T47D (cell line): ENCODE measurements at regions not wholly inside any gene's neighbourhood (a gene's known extent, or its start where the extent isn't known, plus 50 kb on each side); places are given as distances from the start of the nearest gene placed in this dataset.

Experiments used
- DNase-seq, 2 experiments: peaks; one replicate each; pipeline versions ENCODE4 v3.0.0 to v3.0.0-alpha.2; 2011 to 2012; ENCODE audit warnings: low read depth in 1 of 2, low spot score in 1 of 2
- JUND ChIP-seq: IDR thresholded peaks from 2 replicates; pipeline ENCODE4 v1.6.1; 2012; ENCODE audit warnings: low read depth
- in situ Hi-C: cut with HindIII; loops from 2 replicates; pipeline ENCODE4 v1.10.0; 2016; ENCODE audit warnings: low sequenced_read_pairs, low pct_unique_long_range_greater_than_20kb

DNA sequence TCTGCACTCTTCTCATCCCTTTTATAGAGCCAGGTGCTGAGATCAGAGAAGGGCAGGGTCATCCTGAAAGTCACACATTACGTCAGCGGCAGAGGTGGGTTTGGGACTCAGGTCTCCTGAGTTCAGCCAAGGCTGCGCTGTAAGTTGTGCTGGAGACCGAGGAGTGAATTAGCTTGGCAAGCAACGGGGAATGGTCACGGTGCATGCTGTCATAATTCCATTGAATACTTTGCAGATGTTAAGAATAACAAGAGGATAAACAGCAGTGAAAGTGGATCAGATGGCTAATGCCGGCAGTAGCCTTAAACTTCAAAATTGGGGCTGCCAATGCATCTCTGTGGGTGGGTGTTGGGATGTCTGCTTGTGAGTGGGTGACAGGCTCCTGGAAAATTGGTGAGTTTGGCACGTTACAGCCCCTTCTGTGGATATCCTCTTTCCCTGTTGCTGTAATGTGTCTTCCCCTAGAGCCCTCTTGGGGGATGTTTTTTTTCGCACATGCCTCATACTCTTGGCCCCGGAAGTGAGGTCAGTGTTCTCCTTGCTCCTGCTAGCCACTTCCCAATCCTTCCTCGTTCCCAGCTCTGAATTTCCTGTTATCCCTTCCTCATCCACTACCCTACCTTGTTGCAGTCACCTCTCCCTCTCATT lies 287.1 kb upstream of the SRRM4 start:
- TF ChIP-seq JUND: no peak
- in situ Hi-C loops: no loop called here
- DNase-seq: no peak

DNA sequence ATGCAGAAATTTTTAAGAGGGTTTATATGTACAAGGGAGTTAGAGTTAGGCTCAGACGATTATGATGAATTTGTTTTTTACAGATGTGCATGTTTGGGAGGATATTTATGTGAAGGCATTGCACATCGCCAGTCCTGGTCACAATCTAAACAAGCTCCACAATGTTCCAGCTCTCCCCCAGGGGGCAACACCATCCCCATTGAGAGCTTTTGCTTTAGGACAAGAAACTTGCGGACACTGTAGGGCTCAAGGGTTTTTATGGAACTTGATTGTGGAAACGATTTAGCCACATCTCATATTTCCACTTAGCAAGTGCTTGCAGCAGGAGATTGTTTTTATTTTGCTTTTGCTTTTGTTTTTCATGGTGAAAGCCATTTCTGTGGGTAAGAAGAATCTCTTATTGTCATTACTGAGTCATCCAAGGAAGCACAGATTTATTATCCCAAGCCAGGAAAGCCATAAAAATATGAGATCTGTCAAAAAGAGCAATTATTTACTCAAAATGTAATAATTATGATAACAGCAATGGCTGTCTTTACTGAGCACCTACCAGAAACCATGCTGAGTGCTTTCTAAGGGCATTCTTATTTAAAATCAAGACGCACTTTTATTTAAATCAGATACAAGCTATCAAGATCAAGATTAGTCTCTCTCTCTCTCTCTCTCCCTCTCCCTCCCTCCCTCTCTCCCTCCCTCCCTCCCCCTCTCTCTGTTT lies 276.7 kb upstream of the SRRM4 start:
- no peak for DNase-seq
- in situ Hi-C loops: no loop called here
- TF ChIP-seq JUND: no peak

DNA sequence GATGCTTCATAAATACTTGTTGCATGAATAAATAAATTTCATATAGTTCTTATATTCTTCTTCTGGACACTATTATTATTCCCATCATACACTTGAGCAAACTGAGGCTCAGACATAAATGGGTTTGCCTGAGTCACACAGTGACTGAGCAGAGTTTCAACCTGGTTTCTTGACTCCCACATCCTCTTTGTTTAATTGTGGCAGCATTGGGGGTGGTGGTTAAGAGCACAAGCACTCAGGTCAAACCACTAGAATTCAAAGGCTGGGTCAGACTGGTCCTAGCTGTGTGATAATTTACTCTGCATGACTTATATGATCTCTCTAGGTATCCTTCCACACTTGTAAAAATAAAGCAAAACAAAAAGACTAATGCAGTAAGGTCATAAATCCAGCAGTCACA lies 274.9 kb upstream of the SRRM4 start:
- TF ChIP-seq JUND: no peak
- DNase-seq: no peak
- in situ Hi-C loops: no loop called here

DNA sequence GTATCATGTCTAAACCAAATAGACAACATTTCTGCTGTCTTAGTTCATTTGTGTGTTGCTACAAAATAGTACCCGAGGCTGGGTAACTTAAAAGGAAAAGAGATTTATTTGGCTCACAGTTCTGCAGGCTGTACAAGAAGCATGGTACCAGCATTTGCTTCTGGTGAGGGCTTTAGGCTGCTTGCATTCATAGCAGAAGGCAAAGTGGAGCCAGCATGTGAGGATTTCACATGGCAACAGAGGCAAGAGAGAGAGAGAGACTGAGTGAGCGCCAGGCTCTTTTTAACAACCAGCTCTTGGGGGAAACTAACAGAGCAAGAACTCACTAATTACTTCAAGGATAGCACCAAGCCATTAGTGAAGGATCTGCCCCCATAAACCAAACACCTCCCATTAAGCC lies 271.4 kb upstream of the SRRM4 start:
- DNase-seq: no peak
- no peak for TF ChIP-seq JUND
- in situ Hi-C loops: no loop called here

DNA sequence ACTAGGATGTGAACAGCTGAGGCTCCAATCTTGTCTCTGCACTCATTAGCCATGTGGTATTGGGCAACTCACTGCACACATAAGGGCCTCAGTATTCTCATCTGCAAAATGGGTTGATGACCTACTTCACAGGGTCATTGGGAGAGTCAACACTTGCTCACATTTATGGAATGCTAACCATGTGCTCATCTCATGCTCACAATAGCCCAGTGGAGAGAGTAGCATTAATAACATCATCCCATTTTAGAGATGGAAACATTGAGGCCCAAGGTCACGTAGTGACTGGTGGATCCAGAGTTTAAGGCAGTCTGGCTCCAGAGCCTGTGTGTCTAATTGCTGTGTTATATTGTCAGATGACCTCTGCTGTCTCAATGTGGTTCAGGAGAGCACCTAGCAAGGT lies 270.2 kb upstream of the SRRM4 start:
- in situ Hi-C loops: no loop called here
- no peak for TF ChIP-seq JUND
- DNase-seq: no peak

DNA sequence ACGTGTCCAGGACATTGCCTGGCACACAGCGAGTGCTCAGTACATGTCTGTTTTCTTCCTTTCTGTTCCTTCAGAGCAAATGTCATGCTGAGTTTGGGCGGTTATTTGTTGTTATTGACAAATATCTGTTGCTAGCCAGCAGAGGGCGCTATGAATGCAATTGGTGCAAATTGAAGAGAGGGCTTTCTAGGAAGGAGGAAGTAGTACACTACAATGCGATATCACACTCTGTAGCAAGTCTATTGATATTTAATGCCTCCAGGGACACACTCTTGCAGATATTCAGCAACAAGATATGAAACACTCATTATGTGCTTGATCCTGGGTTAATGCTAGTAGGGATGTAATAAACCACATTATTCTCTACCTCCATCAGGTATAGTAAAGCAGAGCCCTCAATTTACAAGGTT lies 267.3 kb upstream of the SRRM4 start:
- peak in 1 of 2 experiments; percentile 23 for DNase-seq
- TF ChIP-seq JUND: no peak
- in situ Hi-C loops: no loop called here

DNA sequence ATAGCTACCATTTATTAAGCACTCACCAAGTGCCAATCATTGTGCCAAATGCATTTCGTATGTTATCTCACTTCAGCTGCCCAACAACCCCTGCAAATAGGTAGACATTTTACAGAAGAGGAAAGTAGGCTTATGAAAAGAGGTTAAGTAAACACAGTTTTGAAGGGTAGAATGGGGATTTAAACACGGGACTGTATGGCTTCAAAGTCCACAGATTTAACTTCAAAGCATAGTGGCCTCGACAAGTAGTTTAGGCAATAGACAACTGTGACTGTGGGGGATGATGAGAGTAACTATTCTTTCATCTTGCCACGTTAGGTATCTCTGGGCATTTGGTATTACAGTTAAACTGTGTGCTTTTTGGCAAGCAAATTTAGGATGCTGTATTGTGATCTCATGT lies 266.8 kb upstream of the SRRM4 start:
- DNase-seq: no peak
- TF ChIP-seq JUND: no peak
- in situ Hi-C loops: no loop called here

DNA sequence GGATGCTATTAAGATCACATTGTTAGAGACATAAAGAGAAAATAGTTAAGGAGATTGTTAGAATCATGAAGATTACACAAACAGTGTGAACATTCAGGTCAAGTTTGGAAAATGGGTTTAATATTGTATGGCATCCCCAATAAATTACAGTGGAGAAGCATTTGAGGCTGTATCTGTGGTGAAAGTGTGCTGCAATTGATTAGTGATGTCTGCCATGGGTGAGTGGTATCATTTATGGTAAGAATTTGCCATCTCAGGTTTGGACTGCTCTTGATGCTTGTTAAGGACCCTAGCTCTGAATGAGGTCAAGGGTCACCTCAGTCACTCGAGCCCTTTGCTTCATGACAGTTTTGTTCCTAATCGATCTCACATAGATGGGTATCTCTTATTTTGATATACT lies 265.7 kb upstream of the SRRM4 start:
- no peak for TF ChIP-seq JUND
- DNase-seq: no peak

DNA sequence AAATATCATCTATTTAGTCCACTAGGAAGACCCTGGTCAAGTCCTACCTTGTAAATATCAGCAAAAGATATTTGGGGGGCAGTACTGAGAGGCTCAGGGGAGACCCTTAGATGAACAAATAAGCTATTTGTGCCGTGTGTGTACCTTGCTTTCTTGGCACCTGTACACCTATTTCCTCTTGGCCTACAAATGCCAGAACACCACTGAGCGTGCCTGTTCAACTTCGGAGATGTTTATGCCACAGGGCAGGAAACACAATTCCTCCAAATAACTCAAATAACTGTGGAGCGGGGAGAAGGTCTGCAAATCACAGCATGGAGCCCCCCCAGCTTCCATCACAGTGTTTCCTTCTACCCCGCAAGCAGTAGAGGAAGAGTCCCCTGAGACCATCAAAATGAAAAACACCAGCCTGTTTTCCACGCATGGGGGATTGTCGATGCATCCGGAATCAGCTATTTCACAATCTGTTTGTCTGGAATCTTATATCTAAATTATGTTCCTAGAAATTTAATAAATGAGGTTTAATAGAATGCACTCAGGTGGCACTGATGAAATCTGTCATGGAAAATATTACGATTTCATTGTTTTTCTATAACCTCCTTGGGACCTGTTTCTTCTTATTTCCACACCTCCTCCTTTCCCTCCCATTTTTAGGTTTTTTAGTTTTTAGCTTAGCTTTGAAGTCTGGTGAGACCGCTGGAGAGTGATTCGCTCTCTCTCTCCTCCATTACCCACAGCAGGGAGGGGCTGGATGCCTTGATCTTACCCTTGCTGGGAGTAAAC lies 254.0 kb upstream of the SRRM4 start:
- in situ Hi-C loops: no loop called here

More for the DNA sequence above, 265.7 kb upstream of the SRRM4 start:
- in situ Hi-C loops: no loop called here

DNA sequence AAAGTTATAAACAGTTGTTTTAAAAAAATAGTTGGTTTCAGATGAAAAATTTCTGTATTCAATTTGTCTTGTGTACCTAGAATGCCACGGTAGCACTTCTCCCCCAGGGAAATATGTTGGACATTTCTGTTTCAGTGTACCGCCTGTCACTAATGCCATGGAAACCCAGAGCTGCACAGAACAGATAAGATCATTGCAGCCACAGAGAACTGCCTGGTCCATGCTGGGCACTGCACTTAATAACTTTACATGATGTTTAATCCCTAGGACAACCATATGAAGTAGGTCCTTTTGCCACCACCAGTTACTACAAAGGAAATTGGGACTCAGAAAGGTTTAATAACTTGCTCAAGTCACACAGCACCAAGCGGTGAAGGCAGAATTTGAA lies 253.4 kb upstream of the SRRM4 start:
- no peak for TF ChIP-seq JUND
- in situ Hi-C loops: no loop called here
- DNase-seq: no peak

More for the DNA sequence above, 254.0 kb upstream of the SRRM4 start:
- no peak for DNase-seq
- no peak for TF ChIP-seq JUND

DNA sequence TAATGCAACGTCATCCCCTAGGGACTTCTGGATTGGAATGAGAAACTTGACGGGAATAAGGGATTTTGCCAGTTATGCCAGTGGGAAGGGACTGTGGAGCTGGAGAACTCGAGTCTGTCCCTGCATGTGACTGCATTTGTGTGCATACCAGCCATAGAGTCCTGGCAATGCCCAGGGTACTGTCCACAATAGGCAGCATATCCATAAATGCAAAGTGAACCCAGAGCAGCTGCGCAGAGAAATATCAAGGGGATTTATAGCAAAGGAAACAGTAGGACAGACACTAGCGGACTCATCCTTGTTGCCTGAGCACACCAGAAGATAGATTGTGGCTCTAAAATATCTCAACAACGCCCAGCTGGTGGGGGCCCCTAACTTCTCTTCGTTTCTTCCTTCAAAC lies 247.1 kb upstream of the SRRM4 start:
- DNase-seq: no peak
- in situ Hi-C loops: no loop called here
- no peak for TF ChIP-seq JUND

DNA sequence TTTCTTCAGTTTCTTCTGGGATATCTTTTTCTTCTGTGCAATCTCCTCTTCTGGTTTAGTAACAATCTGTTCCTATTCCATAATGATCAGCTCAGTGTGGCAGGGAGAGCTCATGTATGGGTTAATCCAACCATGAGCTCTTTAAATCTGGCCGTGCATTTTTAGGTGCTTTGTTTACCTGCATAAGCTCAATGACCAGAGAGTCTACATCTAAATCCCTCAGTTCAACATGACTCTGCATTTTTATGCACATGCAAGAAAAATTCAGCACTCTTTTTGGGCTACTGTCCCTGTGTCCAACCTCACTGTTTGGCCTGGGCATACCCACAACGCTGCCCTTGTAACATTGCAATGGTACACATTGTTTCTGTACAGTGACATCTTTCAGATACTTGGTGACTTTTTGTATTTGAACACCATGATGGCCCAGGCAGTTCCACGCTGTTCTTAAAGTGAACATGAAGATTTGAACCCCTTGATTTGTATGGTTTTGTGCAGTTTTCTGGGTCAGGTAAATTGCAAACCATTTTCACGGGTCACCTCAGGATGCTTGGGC lies 243.3 kb upstream of the SRRM4 start:
- no peak for TF ChIP-seq JUND
- DNase-seq: no peak
- in situ Hi-C loops: no loop called here

DNA sequence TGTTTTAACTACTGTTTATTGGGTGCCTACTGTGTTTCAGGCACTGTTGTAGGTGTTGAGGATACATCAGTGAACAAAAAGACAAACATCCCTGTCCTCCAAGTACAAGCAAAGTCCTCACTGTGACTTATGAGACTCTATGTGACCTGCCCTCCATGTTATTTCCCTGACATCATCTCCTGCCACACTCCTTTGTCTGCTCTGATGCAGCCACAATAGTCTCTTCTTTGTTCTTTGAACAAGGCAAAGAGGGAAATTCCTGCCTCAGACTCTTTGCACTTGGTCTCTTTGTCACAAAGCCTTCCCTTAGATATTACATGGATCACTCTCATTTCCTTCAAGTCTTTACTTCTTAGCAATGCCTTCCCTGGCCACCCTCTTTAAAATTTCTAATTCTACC lies 240.1 kb upstream of the SRRM4 start:
- in situ Hi-C loops: no loop called here
- TF ChIP-seq JUND: no peak
- DNase-seq: no peak
